ENCODE measurements at regions not wholly inside any gene's neighbourhood (a gene's known extent, or its start where the extent isn't known, plus 50 kb on each side); places are given as distances from the start of the nearest gene placed in this dataset.

DNA sequence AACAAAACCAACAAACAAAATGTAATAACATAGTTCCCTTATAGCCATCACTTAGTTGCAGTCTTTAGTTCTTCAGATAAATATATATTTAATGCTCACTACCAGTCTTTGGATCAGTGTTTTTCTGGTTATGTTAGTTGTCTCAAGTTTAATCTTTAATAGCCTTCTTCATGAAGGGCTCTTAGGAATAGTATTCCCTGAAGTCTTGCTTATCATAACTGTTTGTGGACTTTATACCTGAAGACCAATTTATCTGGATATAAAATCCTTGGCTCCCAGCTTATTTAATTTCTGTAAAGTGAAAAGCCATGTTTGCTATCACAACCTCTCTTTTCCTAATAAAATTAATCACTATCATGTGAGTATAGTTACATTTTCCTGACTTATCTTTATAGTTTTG lies 379.7 kb downstream of the ARL6IP6 start:
- DNase-seq = no peak

DNA sequence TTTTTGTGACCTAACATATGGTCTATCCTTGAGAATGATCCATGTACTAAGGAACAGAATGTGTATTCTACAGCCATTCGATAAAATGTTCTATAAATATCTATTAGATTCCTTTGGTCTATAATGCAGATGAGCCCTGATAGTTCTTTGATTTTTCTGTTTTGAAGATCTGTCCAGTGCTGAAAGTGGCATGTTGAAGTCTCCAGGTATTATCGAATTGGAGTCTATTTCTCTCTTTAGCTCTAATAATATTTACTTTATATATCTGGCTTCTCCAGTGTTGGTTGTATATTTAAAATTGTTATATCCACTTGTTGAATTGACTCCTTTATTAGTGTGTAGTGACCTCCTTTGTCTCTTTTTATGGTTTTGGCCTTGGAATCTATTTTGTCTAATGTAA lies 377.9 kb downstream of the ARL6IP6 start:
- no peak for DNase-seq

DNA sequence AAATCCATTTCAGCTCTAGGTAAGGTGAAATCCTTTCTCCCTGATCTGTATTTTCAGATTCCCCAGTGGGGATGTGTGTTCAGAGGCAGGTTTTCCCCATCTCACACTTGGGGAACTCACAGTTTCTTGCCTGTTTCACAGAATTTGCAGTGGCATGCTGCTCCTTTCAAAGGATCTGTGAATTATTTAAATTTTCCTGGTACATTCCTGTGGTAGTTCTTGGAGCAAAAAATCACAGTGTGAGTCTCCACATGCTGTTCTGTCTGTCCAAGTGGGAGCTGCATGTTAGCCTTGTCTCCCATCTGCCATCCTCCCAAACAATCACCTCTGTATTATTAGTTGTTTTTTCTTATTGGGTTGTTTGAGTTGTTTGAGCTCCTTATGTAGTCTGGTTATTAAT lies 372.9 kb downstream of the ARL6IP6 start:
- no peak for DNase-seq

DNA sequence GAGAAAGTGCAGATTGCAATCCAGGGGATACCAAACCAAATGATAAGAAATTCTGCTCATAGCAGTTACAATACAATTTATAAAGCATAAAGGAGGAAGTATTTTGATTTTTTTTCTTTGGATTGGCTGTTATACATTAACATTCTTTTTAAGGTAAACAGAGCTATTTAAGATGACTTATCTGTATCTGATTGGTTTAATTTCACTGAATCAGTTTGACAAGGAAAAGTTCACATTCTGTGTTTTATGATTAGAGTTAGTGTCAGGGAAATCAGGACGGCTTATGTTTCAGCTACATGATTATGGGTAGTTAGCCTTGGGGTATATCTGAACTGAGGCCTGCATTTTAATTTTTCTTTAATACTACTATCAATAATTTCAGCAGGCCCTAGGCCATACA lies 360.9 kb downstream of the ARL6IP6 start:
- DNase-seq = no peak

DNA sequence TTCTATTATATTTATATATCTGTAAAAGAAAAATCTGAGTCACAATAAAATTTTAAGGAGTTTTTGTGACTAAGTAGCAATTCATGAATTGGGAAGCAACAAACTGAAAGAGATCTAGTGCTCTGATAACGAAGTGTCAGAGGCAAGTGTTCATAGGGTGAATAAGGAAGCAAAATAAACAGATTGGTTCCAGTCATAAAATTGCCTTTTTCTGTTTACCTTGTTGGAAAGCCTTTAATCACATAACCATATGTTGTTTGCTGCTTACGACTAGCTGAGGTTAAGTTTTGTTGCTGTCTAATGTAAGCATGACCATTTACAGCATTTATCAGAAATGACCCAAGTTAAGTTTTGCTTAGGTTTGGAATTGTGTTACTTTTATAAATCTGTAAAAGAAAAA lies 358.9 kb downstream of the ARL6IP6 start:
- DNase-seq = no peak

DNA sequence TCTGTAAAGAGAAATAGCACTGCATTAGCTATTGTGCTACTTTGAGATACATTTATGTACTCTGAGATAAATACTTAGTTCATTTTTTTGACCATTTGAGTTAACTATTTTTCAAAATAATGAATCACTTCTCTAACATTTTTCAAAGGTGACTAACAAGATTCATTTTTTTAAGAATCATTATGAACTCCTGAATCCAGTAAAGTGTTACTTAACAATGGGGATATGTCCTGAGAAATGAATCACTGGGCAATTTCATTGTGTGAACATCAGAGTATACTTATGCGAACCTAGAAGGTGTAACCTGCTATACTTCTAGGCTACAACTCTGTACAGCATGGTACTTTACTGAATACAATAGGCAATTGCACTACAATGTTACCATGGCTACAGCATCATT lies 355.8 kb downstream of the ARL6IP6 start:
- DNase-seq = no peak

DNA sequence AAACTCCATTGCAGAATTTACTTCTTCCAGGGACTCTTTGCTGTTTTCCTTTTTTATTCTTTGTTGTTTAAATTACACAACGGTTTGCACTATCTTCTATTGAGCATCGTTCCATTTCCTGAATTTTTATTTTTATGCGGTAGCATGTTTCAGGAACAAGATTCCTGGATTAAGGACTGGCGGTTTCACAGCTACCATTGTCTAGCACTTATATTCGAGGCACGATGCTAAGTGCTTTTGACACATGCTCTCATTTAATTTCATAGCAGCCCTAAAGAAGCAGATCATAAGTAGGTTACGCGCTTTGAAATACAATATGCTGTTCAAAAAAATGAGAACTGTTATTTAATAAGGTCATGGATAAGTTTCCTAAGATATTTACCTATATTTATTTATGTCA lies 354.4 kb downstream of the ARL6IP6 start:
- no peak for DNase-seq

DNA sequence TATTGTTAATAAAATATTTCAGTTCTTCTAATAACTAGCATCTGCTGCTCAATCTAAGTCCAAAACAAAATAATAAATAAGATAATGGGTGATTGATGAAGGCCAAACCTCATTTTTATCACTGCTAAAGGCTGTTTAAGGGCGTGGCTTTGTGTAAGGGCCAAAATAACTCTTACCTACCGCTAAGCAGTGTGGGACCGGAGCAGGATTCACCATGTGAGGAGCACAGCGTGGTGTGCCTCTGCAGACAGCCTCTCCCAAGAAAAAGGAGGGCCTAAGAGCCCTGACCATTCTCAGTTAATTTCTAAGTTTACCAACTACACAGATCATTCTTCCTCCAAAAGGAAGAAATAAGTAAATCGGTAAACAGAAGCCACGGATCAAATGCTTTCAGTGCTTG lies 353.7 kb downstream of the ARL6IP6 start:
- no peak for DNase-seq

DNA sequence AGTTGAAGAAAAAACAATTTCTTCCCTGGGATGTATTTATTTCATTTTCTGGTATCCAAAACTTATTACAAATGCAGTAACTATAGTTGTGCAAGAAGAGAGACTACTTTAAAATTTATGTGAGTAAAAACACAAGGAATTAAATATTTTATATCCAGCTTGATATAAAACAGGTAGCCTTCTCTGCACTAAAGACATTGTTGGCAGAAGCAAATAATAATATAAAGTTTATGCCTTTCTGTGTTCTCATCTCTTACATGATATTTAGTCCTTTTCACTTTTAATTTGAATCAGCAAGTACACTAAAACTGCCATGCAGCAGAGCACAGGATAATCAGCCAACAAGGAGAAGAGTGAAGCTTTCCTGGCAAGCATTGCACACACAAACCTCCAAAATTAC lies 352.7 kb downstream of the ARL6IP6 start:
- no peak for DNase-seq

DNA sequence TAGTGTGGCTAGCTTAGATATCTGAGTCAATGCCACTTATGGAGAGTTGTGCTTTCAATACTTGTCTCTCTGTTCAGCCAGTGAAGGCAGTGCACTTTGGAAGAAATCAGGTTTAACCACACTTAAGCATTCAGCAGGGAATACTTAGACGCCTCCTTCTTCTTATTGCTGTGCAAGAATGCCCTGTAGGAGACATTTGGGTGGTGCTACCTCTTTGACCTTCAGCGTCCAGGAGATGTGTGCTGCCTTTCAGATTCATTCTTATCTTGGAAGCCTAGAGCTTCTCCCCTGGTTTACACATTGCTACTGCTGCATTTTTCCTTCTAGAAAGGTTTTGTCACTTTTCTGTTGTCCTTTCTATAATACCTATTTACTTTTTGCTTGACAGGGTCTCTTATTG lies 350.5 kb downstream of the ARL6IP6 start:
- no peak for DNase-seq

DNA sequence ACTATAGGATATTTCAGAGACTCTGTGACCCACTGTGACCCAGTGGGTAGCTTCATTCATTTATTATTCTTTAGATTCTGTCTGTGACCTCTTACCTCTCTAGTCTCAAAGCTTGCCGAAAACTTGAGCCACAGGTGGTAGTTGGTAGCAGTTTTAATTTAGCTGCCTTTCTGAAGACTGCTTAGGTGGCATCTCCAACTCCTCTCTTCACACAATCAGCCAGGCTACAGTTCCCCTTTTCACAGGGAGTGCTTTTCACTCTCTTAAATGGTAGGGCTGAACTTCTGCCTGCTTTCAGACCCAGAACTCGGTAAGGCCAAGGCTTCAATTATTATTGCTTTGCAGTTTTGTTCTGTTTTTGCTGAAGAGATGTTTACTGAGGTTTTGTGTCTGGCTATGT lies 349.6 kb downstream of the ARL6IP6 start:
- no peak for DNase-seq

DNA sequence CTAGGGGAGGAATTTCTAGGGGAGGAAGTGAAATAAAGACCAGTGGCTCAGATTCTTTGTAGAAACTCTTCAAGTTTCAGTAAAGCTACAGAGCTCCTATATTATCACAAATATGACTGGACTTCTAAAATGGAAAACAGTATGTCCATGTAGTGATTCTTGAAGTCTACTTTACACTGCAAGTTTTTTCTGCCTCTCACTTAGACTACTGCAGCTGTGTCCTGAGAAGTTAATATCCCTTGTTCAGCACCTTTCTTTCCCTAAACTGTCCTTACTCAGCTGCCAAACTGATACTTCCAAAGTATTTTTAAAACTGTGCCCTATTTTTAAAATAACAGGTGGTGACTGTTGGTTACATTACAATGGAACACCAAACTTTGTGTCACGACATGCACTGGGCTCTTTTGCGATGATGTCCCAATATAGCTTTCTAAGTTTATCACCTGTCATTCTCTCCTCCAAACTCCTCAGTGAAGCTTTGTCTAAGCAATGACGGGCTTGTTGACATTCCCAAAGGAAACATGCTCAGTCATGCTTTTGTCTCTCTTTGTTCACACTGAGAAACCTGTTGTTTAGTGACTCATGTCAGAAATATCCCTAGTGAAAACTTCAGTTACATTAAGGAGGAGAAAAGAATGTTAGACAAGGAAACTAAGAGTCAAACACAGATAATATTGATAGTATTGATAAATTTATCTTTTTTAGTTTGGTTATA lies 341.1 kb downstream of the ARL6IP6 start:
- no peak for DNase-seq

DNA sequence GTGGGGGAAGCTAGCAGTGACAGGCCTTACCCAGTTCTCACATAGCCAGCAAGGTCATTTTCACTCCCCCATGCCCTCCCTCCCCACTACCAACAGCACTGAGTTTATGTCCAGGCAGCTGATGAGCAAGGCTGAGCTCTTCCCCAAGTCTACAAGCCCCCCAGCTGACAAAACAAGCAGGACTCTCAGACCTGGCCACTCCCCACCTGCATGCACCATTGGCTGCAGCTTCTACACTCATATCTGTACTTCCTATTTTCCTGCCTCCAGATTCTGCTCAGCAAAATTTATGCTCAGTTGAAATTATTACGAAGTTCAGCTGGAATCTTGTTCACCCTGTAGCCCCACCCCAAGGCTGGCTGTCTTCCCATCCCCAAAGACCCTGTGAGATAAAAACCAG lies 339.3 kb downstream of the ARL6IP6 start:
- no peak for DNase-seq

DNA sequence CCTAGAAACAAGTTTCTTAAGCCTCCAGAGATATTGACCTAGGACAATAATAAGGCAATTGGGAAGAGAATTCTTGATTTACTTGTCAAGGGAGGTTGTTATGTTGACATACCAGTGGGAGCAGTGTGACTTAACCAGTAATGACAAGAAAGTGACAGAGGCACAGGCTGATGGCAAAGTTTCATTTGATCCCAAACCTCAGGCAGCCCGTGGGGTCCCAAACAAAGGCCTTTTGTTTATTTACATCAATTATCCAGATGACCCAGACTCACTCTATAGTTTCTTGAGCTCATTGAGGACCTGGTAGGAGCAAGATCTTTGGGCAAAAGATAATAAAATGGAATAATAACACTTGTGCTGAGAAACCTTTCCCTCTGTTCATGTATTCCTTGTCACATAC lies 336.8 kb downstream of the ARL6IP6 start:
- no peak for DNase-seq

DNA sequence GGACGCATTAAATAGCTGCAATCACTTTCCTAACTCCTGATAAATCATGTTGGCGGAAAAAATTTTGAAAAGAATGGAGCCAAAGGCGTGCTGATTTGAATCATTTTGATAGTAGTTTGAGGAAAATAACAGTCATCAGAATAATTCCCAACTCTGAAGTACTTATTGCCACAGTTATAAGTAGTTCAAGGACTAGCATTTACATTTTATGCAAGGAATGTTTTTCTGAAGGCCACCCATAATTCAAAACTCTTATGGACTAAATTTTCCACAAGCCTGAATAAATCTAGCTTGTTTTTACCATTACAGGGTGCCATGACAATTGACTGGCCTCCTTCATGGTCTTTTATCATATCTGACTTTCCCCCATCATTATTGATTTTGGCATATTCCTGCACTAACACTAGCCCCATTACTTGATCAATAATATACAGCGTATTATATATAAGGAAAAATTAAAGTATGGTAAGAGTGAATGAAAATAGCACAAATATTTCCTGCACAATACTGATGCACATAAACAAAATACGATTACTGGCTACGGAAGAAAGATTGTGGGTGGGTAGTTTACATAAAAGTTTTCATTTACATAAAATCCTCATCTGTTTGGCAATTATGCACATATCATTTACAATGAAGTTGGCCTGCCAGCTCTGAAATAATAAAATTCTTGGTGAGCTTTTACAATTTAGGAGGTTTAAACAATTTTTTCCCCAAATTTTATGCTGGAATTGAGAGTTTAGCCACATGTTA lies 334.6 kb downstream of the ARL6IP6 start:
- DNase-seq = no peak

DNA sequence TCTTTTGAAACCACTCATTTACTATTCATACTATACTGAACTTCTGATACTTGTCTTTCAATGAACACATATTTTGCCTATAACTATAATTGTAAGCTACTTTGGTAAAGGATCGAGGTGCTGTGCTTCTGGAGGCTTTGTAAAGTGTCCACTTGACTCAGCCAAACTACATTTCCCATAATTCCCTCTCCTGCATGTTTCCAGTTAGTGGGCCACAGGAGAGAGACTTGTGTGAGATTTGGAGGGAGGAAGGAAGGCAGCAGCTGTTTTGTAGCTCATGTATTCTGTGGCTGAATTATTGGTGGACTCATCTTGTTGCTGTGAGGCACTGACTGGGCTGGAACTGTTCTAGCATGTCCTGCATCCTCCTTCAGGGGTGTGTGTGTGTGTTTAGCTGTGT lies 328.8 kb downstream of the ARL6IP6 start:
- no peak for DNase-seq

DNA sequence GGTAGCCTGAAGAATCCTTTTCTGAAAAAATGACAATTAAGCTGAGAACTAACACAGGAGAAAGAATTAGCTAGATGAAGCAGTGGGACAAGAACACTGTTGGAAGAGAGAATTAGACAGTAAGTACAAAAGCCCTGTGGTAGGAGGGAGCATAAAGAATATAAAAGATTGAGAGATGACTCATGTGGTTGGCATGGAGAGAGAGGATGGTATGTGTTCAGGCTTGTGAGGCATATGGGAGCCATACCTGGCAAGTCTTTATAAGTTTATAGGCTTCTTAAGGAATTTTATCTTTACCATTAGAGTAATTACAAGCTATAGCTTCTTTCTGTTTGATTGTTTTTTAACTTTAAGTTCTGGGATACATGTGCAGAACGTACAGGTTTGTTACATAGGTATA lies 325.0 kb downstream of the ARL6IP6 start:
- no peak for DNase-seq

DNA sequence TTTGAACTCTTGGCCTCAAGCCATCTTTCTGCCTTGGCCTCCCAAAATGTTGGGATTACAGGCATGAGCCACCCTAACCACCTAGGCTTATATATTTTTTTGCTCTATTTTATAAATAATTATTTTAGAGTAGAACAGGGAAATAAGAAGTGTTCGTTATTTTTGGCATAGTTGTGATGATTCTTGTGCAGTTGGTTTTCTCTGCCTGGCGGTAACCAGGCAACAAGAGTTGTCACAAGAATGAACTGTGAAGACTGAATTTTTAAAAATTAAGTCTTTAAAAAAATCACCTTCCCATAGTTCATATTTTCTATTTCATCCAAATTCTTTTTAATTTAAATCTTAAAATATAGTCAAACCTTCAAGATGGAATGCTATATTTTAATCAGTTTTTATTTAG lies 310.2 kb downstream of the ARL6IP6 start:
- no peak for DNase-seq

DNA sequence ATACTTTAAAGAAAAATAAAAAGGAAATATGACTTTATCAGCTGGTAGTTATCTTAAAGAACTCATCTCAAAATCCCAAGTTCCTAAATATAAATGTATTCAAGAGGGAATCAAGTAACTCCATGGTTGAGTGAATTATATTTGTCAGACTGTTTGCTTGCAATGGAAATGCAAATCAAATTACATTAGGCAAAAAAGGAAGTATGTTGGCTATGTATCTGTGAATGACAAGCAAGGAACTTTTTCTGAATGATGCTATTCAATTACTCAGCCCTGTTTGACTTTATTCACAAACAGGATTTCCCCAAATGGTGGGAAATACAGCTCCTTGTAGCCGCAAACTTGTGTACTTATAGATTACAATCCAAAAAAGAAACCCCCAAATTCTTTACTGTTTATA lies 309.1 kb downstream of the ARL6IP6 start:
- DNase-seq = no peak

DNA sequence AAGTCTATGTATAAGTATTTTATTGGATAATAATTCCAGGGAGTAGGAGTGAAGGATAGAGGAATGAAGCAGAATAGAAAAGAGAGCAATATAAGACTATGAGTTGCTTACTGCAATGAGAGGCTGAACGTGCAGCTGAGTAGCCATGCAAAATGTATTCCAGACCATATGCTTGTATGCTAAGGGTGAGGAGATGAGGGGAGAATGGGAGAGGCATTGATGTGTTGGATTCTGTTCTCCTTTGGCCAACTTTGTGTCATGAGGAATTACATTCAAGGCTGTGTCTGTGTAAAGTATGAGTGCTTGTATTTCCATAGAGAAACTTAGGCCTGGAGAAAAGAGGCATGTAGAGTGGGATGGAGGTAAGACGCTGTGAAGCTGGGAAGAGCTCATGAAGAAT lies 301.8 kb downstream of the ARL6IP6 start:
- no peak for DNase-seq

DNA sequence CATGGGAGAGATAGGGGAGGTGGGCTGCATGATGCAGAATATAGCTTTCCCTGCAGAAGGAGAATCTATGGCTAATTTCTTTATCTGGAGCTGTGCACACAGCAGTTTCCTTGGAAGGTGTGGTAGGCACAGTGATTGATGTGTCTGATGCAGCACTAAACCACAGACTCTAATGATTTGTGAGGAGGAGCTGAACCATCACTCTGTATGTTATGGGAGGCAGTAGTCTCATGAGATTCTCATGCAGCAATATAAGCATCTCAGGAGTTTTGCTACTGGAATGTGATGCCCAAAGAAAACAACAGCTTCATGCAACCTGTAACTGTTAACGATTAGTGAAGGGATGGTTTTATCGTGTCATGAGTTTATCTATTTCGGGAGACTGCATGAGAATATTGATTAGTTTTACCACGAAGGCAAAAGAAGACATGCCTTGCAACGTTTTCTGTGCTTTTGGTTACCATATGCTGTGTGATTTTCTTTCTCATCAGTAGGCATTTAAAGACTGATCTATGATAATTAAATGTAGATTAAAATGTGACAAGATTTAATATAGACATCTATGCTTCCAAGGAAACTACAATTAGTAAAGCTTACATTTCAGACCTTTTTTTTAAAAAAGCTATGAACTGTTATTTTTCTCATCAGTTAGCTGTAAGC lies 286.8 kb downstream of the ARL6IP6 start:
- DNase-seq = no peak

DNA sequence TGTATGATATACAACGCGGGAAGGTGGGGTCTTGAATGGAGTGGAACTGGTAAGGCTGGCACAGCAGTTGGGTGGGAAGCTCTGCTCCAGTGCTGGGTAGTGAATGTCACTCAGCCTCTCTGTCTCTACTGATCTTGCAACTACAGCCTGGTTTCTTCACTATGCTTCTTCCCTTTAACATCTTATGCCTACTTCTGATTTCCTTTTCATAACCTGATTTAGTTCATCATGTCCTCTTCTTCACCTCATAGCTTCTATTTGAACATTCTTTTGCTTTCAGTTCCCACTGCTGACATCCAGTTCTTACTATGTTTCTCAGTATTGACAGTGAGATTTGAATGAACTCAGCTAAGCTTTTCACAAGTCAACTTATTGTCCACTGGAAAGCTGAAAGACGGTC lies 286.2 kb downstream of the ARL6IP6 start:
- no peak for DNase-seq

DNA sequence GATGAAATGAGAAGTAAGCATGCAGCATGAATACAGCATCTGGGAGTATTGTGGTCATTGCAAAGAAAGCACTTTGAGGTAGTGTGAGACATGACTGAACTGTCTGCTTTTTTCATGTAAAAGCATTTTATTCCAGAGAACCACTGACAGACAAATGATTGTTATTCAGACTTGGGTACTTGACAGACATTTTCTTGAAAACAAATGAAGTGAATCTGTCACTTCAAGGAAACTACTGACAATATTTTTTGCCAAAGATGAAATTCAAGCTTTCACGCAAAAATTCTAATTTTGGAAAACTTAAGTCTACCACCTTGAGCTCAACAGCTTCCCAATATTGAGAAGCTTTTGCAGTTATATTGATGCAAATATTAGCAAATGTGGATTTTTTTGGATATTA lies 255.7 kb downstream of the ARL6IP6 start:
- DNase-seq = no peak

DNA sequence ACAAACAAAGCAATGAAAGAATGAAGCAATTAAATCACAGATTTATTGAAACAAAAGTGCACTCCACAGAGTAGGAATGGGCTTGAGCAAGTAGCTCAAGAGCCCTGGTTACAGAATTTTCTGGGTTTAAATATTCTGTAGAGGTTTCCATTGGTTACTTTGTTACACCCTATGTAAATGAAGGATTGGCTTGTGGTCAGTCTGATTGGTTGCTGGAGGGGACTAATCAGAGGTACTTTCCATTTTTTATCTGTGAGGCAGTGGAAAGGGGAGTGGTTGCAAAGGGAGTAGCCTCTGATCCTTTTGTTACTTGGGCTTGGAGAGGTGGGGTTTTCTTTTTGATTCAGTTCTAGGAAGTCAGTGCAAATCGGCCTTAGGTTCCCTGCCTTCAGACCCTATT lies 253.3 kb downstream of the ARL6IP6 start:
- no peak for DNase-seq
